ENCODE measurements at regions not wholly inside any gene's neighbourhood (a gene's known extent, or its start where the extent isn't known, plus 50 kb on each side); places are given as distances from the start of the nearest gene placed in this dataset.

DNA sequence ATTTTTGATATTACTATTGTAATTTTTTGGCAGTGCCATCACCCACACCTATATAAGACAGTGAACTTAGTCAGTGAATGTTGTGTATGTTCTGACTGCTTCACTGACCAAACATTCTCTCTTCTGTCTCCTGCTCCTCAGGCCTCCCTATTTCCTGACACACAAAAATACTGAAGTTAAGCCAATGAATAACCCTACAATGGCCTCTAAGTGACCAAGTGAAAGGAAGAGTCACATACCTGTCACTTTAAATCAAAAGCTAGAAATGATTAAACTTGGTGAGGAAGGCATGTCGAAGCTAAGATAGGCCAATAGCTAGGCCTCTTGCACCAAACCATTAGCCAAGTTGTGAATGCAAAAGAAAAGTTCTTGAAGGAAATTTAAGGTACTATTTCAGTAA lies 151.9 kb downstream of the RND3 start:
- ATAC-seq (ENCODE audit: poor library complexity): no peak
- no peaks in the 10 kb centered on the region for H3K4me1 ChIP-seq (ENCODE audit: insufficient read depth, low read length)
- H3K27me3 ChIP-seq (ENCODE audit: control insufficient read depth in 1 of 2, insufficient read depth in 2 of 2, low read length in 2 of 2): no peaks in the 10 kb centered on the region
- H3K9me3 Mint-ChIP-seq: no peaks in the 10 kb centered on the region
- TF ChIP-seq, protein P1, sequence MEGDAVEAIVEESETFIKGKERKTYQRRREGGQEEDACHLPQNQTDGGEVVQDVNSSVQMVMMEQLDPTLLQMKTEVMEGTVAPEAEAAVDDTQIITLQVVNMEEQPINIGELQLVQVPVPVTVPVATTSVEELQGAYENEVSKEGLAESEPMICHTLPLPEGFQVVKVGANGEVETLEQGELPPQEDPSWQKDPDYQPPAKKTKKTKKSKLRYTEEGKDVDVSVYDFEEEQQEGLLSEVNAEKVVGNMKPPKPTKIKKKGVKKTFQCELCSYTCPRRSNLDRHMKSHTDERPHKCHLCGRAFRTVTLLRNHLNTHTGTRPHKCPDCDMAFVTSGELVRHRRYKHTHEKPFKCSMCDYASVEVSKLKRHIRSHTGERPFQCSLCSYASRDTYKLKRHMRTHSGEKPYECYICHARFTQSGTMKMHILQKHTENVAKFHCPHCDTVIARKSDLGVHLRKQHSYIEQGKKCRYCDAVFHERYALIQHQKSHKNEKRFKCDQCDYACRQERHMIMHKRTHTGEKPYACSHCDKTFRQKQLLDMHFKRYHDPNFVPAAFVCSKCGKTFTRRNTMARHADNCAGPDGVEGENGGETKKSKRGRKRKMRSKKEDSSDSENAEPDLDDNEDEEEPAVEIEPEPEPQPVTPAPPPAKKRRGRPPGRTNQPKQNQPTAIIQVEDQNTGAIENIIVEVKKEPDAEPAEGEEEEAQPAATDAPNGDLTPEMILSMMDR (IDR thresholded peaks at IDR 0.05): no peak
- no peaks in the 10 kb centered on the region for H3K36me3 Mint-ChIP-seq (ENCODE audit: low read depth)
- H3K36me3 ChIP-seq (ENCODE audit: insufficient read depth, low read length): no peaks in the 10 kb centered on the region
- no peak overlapping the region for H3K4me3 Mint-ChIP-seq
- intact Hi-C loops (cut with DNase I, micrococcal nuclease): no loop called here
- H3K4me3 ChIP-seq (ENCODE audit: low read length): no peak overlapping the region
- H3K9me3 ChIP-seq (ENCODE audit: control insufficient read depth in 1 of 2, insufficient read depth in 1 of 2, low read length in 2 of 2): no peaks in the 10 kb centered on the region
- CTCF ChIA-PET: no interaction called here
- no peak overlapping the region for H3K27ac ChIP-seq (ENCODE audit: low read depth in 1 of 2, low read length in 2 of 2)
- POLR2A ChIA-PET: no interaction called here
- no peak for DNase-seq
- H3K27me3 Mint-ChIP-seq: no peaks in the 10 kb centered on the region
- no peaks in the 10 kb centered on the region for H3K4me1 Mint-ChIP-seq (ENCODE audit: low read depth)
- H3K27ac Mint-ChIP-seq: no peak overlapping the region

DNA sequence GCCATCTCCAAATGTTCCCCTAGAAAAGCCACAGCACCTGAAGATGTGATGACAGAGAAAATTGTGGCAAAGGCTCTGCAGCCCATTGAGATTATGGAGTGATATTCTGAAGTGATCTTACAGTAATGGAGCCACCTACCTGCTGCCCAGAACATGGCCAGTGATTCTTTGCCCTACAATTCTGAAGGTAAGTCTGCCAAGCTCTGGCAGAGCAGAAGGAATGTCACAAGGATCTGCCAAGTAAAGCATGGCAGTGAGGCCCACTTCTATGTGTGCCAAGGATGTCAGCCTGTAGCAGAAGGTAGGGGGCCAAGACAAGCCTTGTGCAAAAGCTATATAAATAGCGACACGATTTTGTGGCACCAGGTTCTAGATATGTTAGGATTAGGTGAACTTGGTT lies 155.1 kb downstream of the RND3 start:
- no peak overlapping the region for H3K27ac ChIP-seq (ENCODE audit: low read depth in 1 of 2, low read length in 2 of 2)
- no peaks in the 10 kb centered on the region for H3K27me3 ChIP-seq (ENCODE audit: control insufficient read depth in 1 of 2, insufficient read depth in 2 of 2, low read length in 2 of 2)
- no peaks in the 10 kb centered on the region for H3K36me3 Mint-ChIP-seq (ENCODE audit: low read depth)
- no peak overlapping the region for H3K4me3 ChIP-seq (ENCODE audit: low read length)
- intact Hi-C loops (cut with DNase I, micrococcal nuclease): no loop called here
- no peaks in the 10 kb centered on the region for H3K4me1 Mint-ChIP-seq (ENCODE audit: low read depth)
- H3K27me3 Mint-ChIP-seq: no peaks in the 10 kb centered on the region
- ATAC-seq (ENCODE audit: poor library complexity) (no peak), DNase-seq (no peak)
- POLR2A ChIA-PET: no interaction called here
- no peaks in the 10 kb centered on the region for H3K9me3 ChIP-seq (ENCODE audit: control insufficient read depth in 1 of 2, insufficient read depth in 1 of 2, low read length in 2 of 2)
- CTCF ChIA-PET: no interaction called here
- H3K9me3 Mint-ChIP-seq: no peaks in the 10 kb centered on the region
- TF ChIP-seq, protein P1 (IDR thresholded peaks at IDR 0.05): no peak
- H3K27ac Mint-ChIP-seq: no peak overlapping the region
- no peak overlapping the region for H3K4me3 Mint-ChIP-seq
- H3K4me1 ChIP-seq (ENCODE audit: insufficient read depth, low read length): no peaks in the 10 kb centered on the region
- H3K36me3 ChIP-seq (ENCODE audit: insufficient read depth, low read length): no peaks in the 10 kb centered on the region

DNA sequence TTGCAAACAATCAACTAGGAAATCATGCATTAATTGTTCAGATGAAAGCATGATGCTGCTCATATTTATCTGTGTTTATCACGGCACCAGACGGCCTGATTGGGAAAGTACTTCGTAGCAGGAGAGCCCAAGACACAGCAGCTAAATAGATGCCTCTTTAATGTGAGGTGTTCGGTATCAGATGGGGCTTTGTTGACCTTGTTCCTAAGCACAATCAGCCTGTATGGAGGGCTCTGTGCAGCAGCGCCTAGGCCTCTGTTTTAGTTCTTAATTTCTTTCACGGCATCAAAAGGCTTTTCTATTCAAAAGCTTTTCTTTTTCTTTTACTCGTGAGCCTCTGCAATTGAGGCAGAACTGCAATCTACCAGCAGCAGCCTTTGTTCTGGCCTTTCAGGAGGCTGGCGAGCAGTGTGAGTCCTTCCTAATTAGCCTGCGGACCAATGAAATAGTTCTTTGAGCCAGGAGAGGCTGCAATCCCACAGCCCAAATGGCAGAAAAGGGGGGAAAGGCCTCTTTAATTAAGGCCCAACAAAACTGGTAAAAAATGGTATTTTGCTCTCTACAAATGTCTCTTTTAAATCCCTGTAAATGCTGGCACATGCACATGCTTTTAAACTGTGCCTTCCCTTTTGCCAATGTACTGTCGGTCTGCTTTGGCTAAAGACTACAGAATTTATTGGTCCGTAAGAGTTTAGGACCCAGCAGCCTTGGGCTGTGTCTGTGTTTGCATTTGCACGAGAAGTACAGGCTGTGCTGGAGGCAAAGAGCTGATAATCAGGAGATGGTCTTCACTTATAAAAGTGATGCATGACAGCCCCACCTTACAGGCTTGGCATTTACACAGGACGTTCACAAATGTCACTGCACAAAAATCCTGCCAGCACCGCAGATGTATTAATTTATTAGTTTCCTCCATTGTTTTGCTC lies 159.6 kb downstream of the RND3 start:
- ATAC-seq (ENCODE audit: poor library complexity): no peak
- no peaks in the 10 kb centered on the region for H3K4me1 ChIP-seq (ENCODE audit: insufficient read depth, low read length)

More for the DNA sequence above, 159.6 kb downstream of the RND3 start:
- CTCF ChIA-PET: no interaction called here
- Mint-ChIP-seq H3K4me1 (ENCODE audit: low read depth) (no peaks in the 10 kb centered on the region), H3K27ac (no peak overlapping the region), H3K9me3 (no peaks in the 10 kb centered on the region), H3K27me3 (no peaks in the 10 kb centered on the region), H3K4me3 (no peak overlapping the region), H3K36me3 (ENCODE audit: low read depth) (no peaks in the 10 kb centered on the region)
- no peak for DNase-seq
- POLR2A ChIA-PET: no interaction called here
- TF ChIP-seq, protein P1 (IDR thresholded peaks at IDR 0.05): no peak
- Histone ChIP-seq H3K27me3 (ENCODE audit: control insufficient read depth in 1 of 2, insufficient read depth in 2 of 2, low read length in 2 of 2) (no peaks in the 10 kb centered on the region), H3K27ac (ENCODE audit: low read depth in 1 of 2, low read length in 2 of 2) (no peak overlapping the region), H3K9me3 (ENCODE audit: control insufficient read depth in 1 of 2, insufficient read depth in 1 of 2, low read length in 2 of 2) (no peaks in the 10 kb centered on the region), H3K4me3 (ENCODE audit: low read length) (no peak overlapping the region), H3K36me3 (ENCODE audit: insufficient read depth, low read length) (no peaks in the 10 kb centered on the region)
- intact Hi-C loops (cut with DNase I, micrococcal nuclease): no loop called here

All from CD4-positive, alpha-beta T cell (primary cell).